ENCODE measurements at regions not wholly inside any gene's neighbourhood (a gene's known extent, or its start where the extent isn't known, plus 50 kb on each side); places are given as distances from the start of the nearest gene placed in this dataset.
A peak's percentile ranks its signal among the peaks of the same experiment; 100 is the strongest.
"Not testable (repeated sequence)": the region's sequence is repeated elsewhere in the genome, so short reads cannot be mapped to it uniquely, and the experiment has no call there.

GRCh38 chr7:73954181-73954580 is 73.8 kb upstream of the ELN start:
- ATAC-seq = no peak
- peaks cover 0 to 3% of the 10 kb centered on the region in 2 donors for H3K36me3 Mint-ChIP-seq
- no peak for DNase-seq (ENCODE audit: low spot score in 2 of 2)

GRCh38 chr7:73954861-73955260 is 73.1 kb upstream of the ELN start:
- no peak overlapping the region for H3K27ac Mint-ChIP-seq
- ATAC-seq = no peak

More at GRCh38 chr7:73954181-73954580, 73.8 kb upstream of the ELN start:
- H3K9me3 Mint-ChIP-seq = peaks cover 3% of the 10 kb centered on the region in 2 donors
- H3K27ac Mint-ChIP-seq = no peak overlapping the region

GRCh38 chr7:73960548-73960947 is 67.4 kb upstream of the ELN start:
- Mint-ChIP-seq H3K9me3 (peaks cover 14 to 15% of the 10 kb centered on the region in 2 donors), H3K27ac (no peak overlapping the region), H3K36me3 (peaks cover 14 to 15% of the 10 kb centered on the region in 2 donors)
- ATAC-seq (no peak), DNase-seq (ENCODE audit: low spot score in 2 of 2) (no peak)

More at GRCh38 chr7:73954861-73955260, 73.1 kb upstream of the ELN start:
- no peak for DNase-seq (ENCODE audit: low spot score in 2 of 2)
- H3K36me3 Mint-ChIP-seq = no peaks in the 10 kb centered on the region
- no peaks in the 10 kb centered on the region for H3K9me3 Mint-ChIP-seq

- not testable (repeated sequence) for H3K27ac Mint-ChIP-seq; ATAC-seq; DNase-seq (ENCODE audit: low spot score in 2 of 2)
- Mint-ChIP-seq H3K9me3 (peaks cover 14 to 15% of the 10 kb centered on the region in 2 donors), H3K36me3 (peaks cover 14 to 15% of the 10 kb centered on the region in 2 donors)
Measured at GRCh38 chr7:73961991-73962390, 66.0 kb upstream of the ELN start.

GRCh38 chr7:73963252-73963822 is 64.6 kb upstream of the ELN start:
- Mint-ChIP-seq H3K36me3 (peaks cover 14 to 15% of the 10 kb centered on the region in 2 donors), H3K9me3 (peaks cover 14 to 15% of the 10 kb centered on the region in 2 donors), H3K27ac (no peak overlapping the region)
- DNase-seq (ENCODE audit: low spot score in 2 of 2) (no peak), ATAC-seq (no peak)

GRCh38 chr7:73964786-73965185 is 63.2 kb upstream of the ELN start:
- peaks cover 14 to 15% of the 10 kb centered on the region in 2 donors for H3K36me3 Mint-ChIP-seq
- ATAC-seq = no peak

GRCh38 chr7:73966062-73966940 is 61.7 kb upstream of the ELN start:
- Mint-ChIP-seq H3K36me3 (peaks cover 14 to 15% of the 10 kb centered on the region in 2 donors), H3K27ac (no peak overlapping the region), H3K9me3 (peaks cover 14 to 15% of the 10 kb centered on the region in 2 donors)
- peak in 1 of 2 donors; percentile 38 for DNase-seq (ENCODE audit: low spot score in 2 of 2)
- no peak for ATAC-seq

More at GRCh38 chr7:73964786-73965185, 63.2 kb upstream of the ELN start:
- peaks cover 14 to 15% of the 10 kb centered on the region in 2 donors for H3K9me3 Mint-ChIP-seq
- no peak overlapping the region for H3K27ac Mint-ChIP-seq
- DNase-seq (ENCODE audit: low spot score in 2 of 2) = no peak

GRCh38 chr7:73966941-73967831 is 60.8 kb upstream of the ELN start:
- Mint-ChIP-seq H3K27ac (no peak overlapping the region), H3K9me3 (peaks cover 14 to 15% of the 10 kb centered on the region in 2 donors), H3K36me3 (peaks cover 14 to 15% of the 10 kb centered on the region in 2 donors)
- ATAC-seq (no peak), DNase-seq (ENCODE audit: low spot score in 2 of 2) (peak in 1 of 2 donors; percentile 13)

- Mint-ChIP-seq H3K27ac (no peak overlapping the region), H3K9me3 (peaks cover 14 to 15% of the 10 kb centered on the region in 2 donors), H3K36me3 (peaks cover 14 to 15% of the 10 kb centered on the region in 2 donors)
- DNase-seq (ENCODE audit: low spot score in 2 of 2) (peak in 1 of 2 donors; percentile 16), ATAC-seq (no peak)
Measured at GRCh38 chr7:73967832-73968290, 60.1 kb upstream of the ELN start.

- no peak for ATAC-seq
- DNase-seq (ENCODE audit: low spot score in 2 of 2) = no peak
- Mint-ChIP-seq H3K27ac (no peak overlapping the region), H3K36me3 (peaks cover 9 to 10% of the 10 kb centered on the region in 2 donors), H3K9me3 (peaks cover 10 to 11% of the 10 kb centered on the region in 2 donors)
Measured at GRCh38 chr7:73968487-73968886, 59.5 kb upstream of the ELN start.

- no peaks in the 10 kb centered on the region for H3K9me3 Mint-ChIP-seq
- DNase-seq (ENCODE audit: low spot score in 2 of 2) (no peak), ATAC-seq (no peak)
- H3K27ac Mint-ChIP-seq = no peak overlapping the region
- no peaks in the 10 kb centered on the region for H3K36me3 Mint-ChIP-seq
Measured at GRCh38 chr7:73969991-73970390, 58.0 kb upstream of the ELN start.

GRCh38 chr7:73970801-73971229 is 57.2 kb upstream of the ELN start:
- Mint-ChIP-seq H3K27ac (no peak overlapping the region), H3K9me3 (no peaks in the 10 kb centered on the region), H3K36me3 (no peaks in the 10 kb centered on the region)
- DNase-seq (ENCODE audit: low spot score in 2 of 2) (peak in 1 of 2 donors; percentile 38), ATAC-seq (no peak)

- Mint-ChIP-seq H3K36me3 (no peaks in the 10 kb centered on the region), H3K9me3 (no peaks in the 10 kb centered on the region), H3K27ac (no peak overlapping the region)
- ATAC-seq = no peak
- DNase-seq (ENCODE audit: low spot score in 2 of 2) = no peak
Measured at GRCh38 chr7:73971322-73971703, 56.7 kb upstream of the ELN start.

- Mint-ChIP-seq H3K9me3 (no peaks in the 10 kb centered on the region), H3K27ac (peak overlapping the region in 1 of 2 donors; percentile 9), H3K36me3 (no peaks in the 10 kb centered on the region)
- ATAC-seq = no peak
- peak in 1 of 2 donors; percentile 18 for DNase-seq (ENCODE audit: low spot score in 2 of 2)
Measured at GRCh38 chr7:73971704-73972341, 56.1 kb upstream of the ELN start.

GRCh38 chr7:73972614-73973013 is 55.4 kb upstream of the ELN start:
- Mint-ChIP-seq H3K36me3 (no peaks in the 10 kb centered on the region), H3K9me3 (no peaks in the 10 kb centered on the region), H3K27ac (no peak overlapping the region)
- DNase-seq (ENCODE audit: low spot score in 2 of 2) = no peak
- ATAC-seq = no peak

- Mint-ChIP-seq H3K9me3 (no peaks in the 10 kb centered on the region), H3K36me3 (no peaks in the 10 kb centered on the region), H3K27ac (no peak overlapping the region)
- DNase-seq (ENCODE audit: low spot score in 2 of 2) (peak in 1 of 2 donors; percentile 38), ATAC-seq (no peak)
Measured at GRCh38 chr7:73973091-73973490, 54.9 kb upstream of the ELN start.

All from activated naive CD4-positive, alpha-beta T cell treated with anti-CD3 and anti-CD28 coated beads, Interleukin-2, amount 50 U/mL, for 72 hours (primary cell).